HG03457 (cell line): ENCODE measurements at regions not wholly inside any gene's neighbourhood (a gene's known extent, or its start where the extent isn't known, plus 50 kb on each side); places are given as distances from the start of the nearest gene placed in this dataset.
"Not testable (repeated sequence)": the region's sequence is repeated elsewhere in the genome, so short reads cannot be mapped to it uniquely, and the experiment has no call there.

Source experiments
- ATAC-seq: cut with Tn5 transposase; IDR thresholded peaks from one replicate; pipeline ENCODE4 v1.9.1; 2021; ENCODE audit warnings: moderate number of reproducible peaks; ENCODE audit not compliant: unreplicated experiment

GRCh38 chr13:81283561-81283960 is 942.6 kb upstream of the SPRY2 start:
- ATAC-seq: no peak

- ATAC-seq: no peak
Measured at GRCh38 chr13:81283062-81283461, 942.1 kb upstream of the SPRY2 start.

GRCh38 chr13:81275666-81276258 is 934.8 kb upstream of the SPRY2 start:
- no peak for ATAC-seq

GRCh38 chr13:81247711-81248110 is 906.8 kb upstream of the SPRY2 start:
- no peak for ATAC-seq

- ATAC-seq: no peak
Measured at GRCh38 chr13:81246556-81246955, 905.6 kb upstream of the SPRY2 start.

- no peak for ATAC-seq
Measured at GRCh38 chr13:81244011-81244410, 903.1 kb upstream of the SPRY2 start.

GRCh38 chr13:81230386-81230785 is 889.5 kb upstream of the SPRY2 start:
- no peak for ATAC-seq

GRCh38 chr13:81226830-81227229 is 885.9 kb upstream of the SPRY2 start:
- ATAC-seq: not testable (repeated sequence)

- ATAC-seq: no peak
Measured at GRCh38 chr13:81224209-81224833, 883.4 kb upstream of the SPRY2 start.

- no peak for ATAC-seq
Measured at GRCh38 chr13:81223778-81224177, 882.9 kb upstream of the SPRY2 start.

GRCh38 chr13:81211713-81212112 is 870.8 kb upstream of the SPRY2 start:
- ATAC-seq: no peak

GRCh38 chr13:81207636-81208035 is 866.7 kb upstream of the SPRY2 start:
- ATAC-seq: no peak

- ATAC-seq: no peak
Measured at GRCh38 chr13:81207231-81207630, 866.3 kb upstream of the SPRY2 start.

- ATAC-seq: no peak
Measured at GRCh38 chr13:81203783-81204182, 862.9 kb upstream of the SPRY2 start.

GRCh38 chr13:81199956-81200355 is 859.0 kb upstream of the SPRY2 start:
- no peak for ATAC-seq

GRCh38 chr13:81197966-81198365 is 857.0 kb upstream of the SPRY2 start:
- no peak for ATAC-seq

GRCh38 chr13:81197483-81197882 is 856.6 kb upstream of the SPRY2 start:
- ATAC-seq: no peak

GRCh38 chr13:81194362-81194761 is 853.4 kb upstream of the SPRY2 start:
- ATAC-seq: no peak

- ATAC-seq: no peak
Measured at GRCh38 chr13:81184556-81185265, 843.8 kb upstream of the SPRY2 start.

- no peak for ATAC-seq
Measured at GRCh38 chr13:81172603-81173002, 831.7 kb upstream of the SPRY2 start.

GRCh38 chr13:81171065-81171647 is 830.2 kb upstream of the SPRY2 start:
- ATAC-seq: peak; percentile 60

- ATAC-seq: not testable (repeated sequence)
Measured at GRCh38 chr13:81163823-81164222, 822.9 kb upstream of the SPRY2 start.
